SK-N-MC (cell line): ENCODE measurements at regions not wholly inside any gene's neighbourhood (a gene's known extent, or its start where the extent isn't known, plus 50 kb on each side); places are given as distances from the start of the nearest gene placed in this dataset.

Experiments used
- DNase-seq: peaks from one replicate; pipeline ENCODE4 v3.0.0-alpha.2; 2011; ENCODE audit warnings: low read depth, low spot score
- H3K27ac ChIP-seq: fragments of 200-600 bp; sonication (generic); 2 replicates; pipeline ENCODE4 v1.5.1; 2016; ENCODE audit warnings: mixed run types
- H3K36me3 ChIP-seq: fragments of 200-600 bp; sonication (generic); 2 replicates; pipeline ENCODE4 v1.6.1; 2017; ENCODE audit warnings: antibody characterized with exemption, low read length, mixed read lengths; ENCODE audit not compliant: insufficient read depth
- H3K4me3 ChIP-seq: fragments of 200-600 bp; sonication (generic); 2 replicates; pipeline ENCODE4 v1.5.1; 2016
- H3K9ac ChIP-seq: fragments of 200-600 bp; sonication (generic); 2 replicates; pipeline ENCODE4 v1.8.0; 2017; ENCODE audit warnings: mixed run types, mixed read lengths; ENCODE audit not compliant: insufficient read length
- H3K9me3 ChIP-seq: fragments of 200-600 bp; sonication (generic); 2 replicates; pipeline ENCODE4 v1.6.1; 2017; ENCODE audit warnings: low read depth, mild to moderate bottlenecking, antibody characterized with exemption, low read length, moderate library complexity, mixed read lengths
- EZH2 ChIP-seq: fragments of 200-600 bp; sonication (generic); IDR thresholded peaks from one replicate; pipeline ENCODE4 v1.6.1; 2017; ENCODE audit warnings: antibody characterized with exemption
- FOXP2 ChIP-seq: optimal IDR thresholded peaks from 2 replicates; pipeline ENCODE3; 2011; ENCODE audit warnings: mild to moderate bottlenecking, moderate library complexity; ENCODE audit not compliant: insufficient read depth; ENCODE audit errors: extremely low read length, control extremely low read depth
- POLR2AphosphoS5 ChIP-seq: IDR thresholded peaks from 2 replicates; pipeline ENCODE4 v1.6.1; 2012; ENCODE audit warnings: mild to moderate bottlenecking, low read depth, low read length, borderline replicate concordance

- no peak for DNase-seq
- Histone ChIP-seq H3K27ac (peak overlapping the region; percentile 34; the same call in 1 of the 2 replicates), H3K9ac (no peak overlapping the region), H3K36me3 (no peaks in the 10 kb centered on the region), H3K4me3 (0 out of 2 replicates have a peak overlapping the region, but pooled peaks have one; percentile 22), H3K9me3 (no peaks in the 10 kb centered on the region)
- no peak for TF ChIP-seq EZH2
- TF ChIP-seq POLR2AphosphoS5: no peak
- TF ChIP-seq FOXP2: no peak
These were observed 560.5 kb upstream of the MEF2C start for GRCh38 chr5:89443508-89443907.

GRCh38 chr5:89441965-89442364, 559.0 kb upstream of the MEF2C start:
- Histone ChIP-seq H3K9ac (no peak overlapping the region), H3K9me3 (no peaks in the 10 kb centered on the region), H3K36me3 (no peaks in the 10 kb centered on the region), H3K4me3 (no peak overlapping the region), H3K27ac (no peak overlapping the region)
- TF ChIP-seq EZH2 (no peak), FOXP2 (no peak), POLR2AphosphoS5 (no peak)
- no peak for DNase-seq

- no peak overlapping the region for H3K4me3 ChIP-seq
- no peak overlapping the region for H3K9ac ChIP-seq
- H3K27ac ChIP-seq: no peak overlapping the region
- H3K9me3 ChIP-seq: no peaks in the 10 kb centered on the region
- no peaks in the 10 kb centered on the region for H3K36me3 ChIP-seq
- TF ChIP-seq POLR2AphosphoS5 (no peak), EZH2 (no peak), FOXP2 (no peak)
- no peak for DNase-seq
These were observed 557.7 kb upstream of the MEF2C start for GRCh38 chr5:89440670-89441069.

- no peak for TF ChIP-seq FOXP2
- TF ChIP-seq POLR2AphosphoS5: no peak
- no peak for TF ChIP-seq EZH2
- H3K36me3 ChIP-seq: no peaks in the 10 kb centered on the region
- H3K4me3 ChIP-seq: no peak overlapping the region
- no peaks in the 10 kb centered on the region for H3K9me3 ChIP-seq
- no peak overlapping the region for H3K9ac ChIP-seq
- no peak overlapping the region for H3K27ac ChIP-seq
- DNase-seq: no peak
These were observed 554.8 kb upstream of the MEF2C start for GRCh38 chr5:89437450-89438435.

- Histone ChIP-seq H3K9me3 (no peaks in the 10 kb centered on the region), H3K9ac (no peak overlapping the region), H3K36me3 (no peaks in the 10 kb centered on the region), H3K27ac (no peak overlapping the region), H3K4me3 (no peak overlapping the region)
- no peak for DNase-seq
- no peak for TF ChIP-seq POLR2AphosphoS5
- no peak for TF ChIP-seq FOXP2
- TF ChIP-seq EZH2: no peak
These were observed 553.5 kb upstream of the MEF2C start for GRCh38 chr5:89436464-89436863.

- DNase-seq: no peak
- Histone ChIP-seq H3K9ac (no peak overlapping the region), H3K4me3 (no peak overlapping the region), H3K9me3 (no peaks in the 10 kb centered on the region), H3K36me3 (no peaks in the 10 kb centered on the region), H3K27ac (no peak overlapping the region)
- TF ChIP-seq FOXP2 (no peak), EZH2 (no peak), POLR2AphosphoS5 (no peak)
These were observed 552.4 kb upstream of the MEF2C start for GRCh38 chr5:89435347-89435746.

GRCh38 chr5:89428624-89429023, 545.6 kb upstream of the MEF2C start:
- no peak for DNase-seq
- Histone ChIP-seq H3K36me3 (no peaks in the 10 kb centered on the region), H3K27ac (no peak overlapping the region), H3K9me3 (no peaks in the 10 kb centered on the region), H3K4me3 (no peak overlapping the region), H3K9ac (no peak overlapping the region)
- TF ChIP-seq FOXP2 (no peak), POLR2AphosphoS5 (no peak), EZH2 (no peak)

GRCh38 chr5:89425062-89425461, 542.1 kb upstream of the MEF2C start:
- H3K9ac ChIP-seq: no peak overlapping the region
- no peak for DNase-seq
- TF ChIP-seq POLR2AphosphoS5: no peak
- no peak for TF ChIP-seq EZH2
- TF ChIP-seq FOXP2: no peak
- no peaks in the 10 kb centered on the region for H3K36me3 ChIP-seq
- no peak overlapping the region for H3K27ac ChIP-seq
- no peak overlapping the region for H3K4me3 ChIP-seq
- H3K9me3 ChIP-seq: no peaks in the 10 kb centered on the region
